Tibial artery (tissue), 4 donors: ENCODE measurements at regions not wholly inside any gene's neighbourhood (a gene's known extent, or its start where the extent isn't known, plus 50 kb on each side); places are given as distances from the start of the nearest gene placed in this dataset.

Experiments used
- DNase-seq, 2 donors: peaks; one replicate each; pipeline ENCODE4 v3.0.0-alpha.2; 2019
- H3K27ac ChIP-seq, 2 donors: fragments of 200-600 bp; sonication (generic) in 1 of 2; 1 replicate in 1 of 2; 2 replicates in 1 of 2; pipeline ENCODE4 v1.5.1; 2018 to 2019; ENCODE audit warnings: mild to moderate bottlenecking in 1 of 2
- H3K27me3 ChIP-seq, 2 donors: fragments of 200-600 bp; sonication (generic) in 1 of 2; one replicate each; pipeline versions ENCODE4 v1.5.1 to v1.6.0; 2016 to 2019
- H3K36me3 ChIP-seq, 3 donors: fragments of 200-600 bp; sonication (generic) in 2 of 3; one replicate each; pipeline ENCODE4 v1.5.1; 2016 to 2019; ENCODE audit warnings: mild to moderate bottlenecking in 2 of 3
- H3K4me1 ChIP-seq, 4 donors: fragments of 200-600 bp; sonication (generic) in 2 of 4; 1 replicate in 3 of 4; 2 replicates in 1 of 4; pipeline ENCODE4 v1.5.1; 2016 to 2019
- H3K4me3 ChIP-seq, 2 donors: fragments of 200-600 bp; sonication (generic) in 1 of 2; 1 replicate in 1 of 2; 2 replicates in 1 of 2; pipeline ENCODE4 v1.5.1; 2018 to 2019; ENCODE audit warnings: mild to moderate bottlenecking in 2 of 2
- H3K9me3 ChIP-seq, 3 donors: fragments of 200-600 bp; sonication (generic) in 1 of 3; one replicate each; pipeline ENCODE4 v1.5.1; 2016 to 2019
- intact Hi-C: fragments of 100-400 bp; cut with DNase I; formaldehyde crosslinking; loops from one replicate; pipeline ENCODE4 v1.15.0; 2023; ENCODE audit warnings: low total_unique reads
- TF ChIP-seq, protein P1 (sequence below), 2 experiments: fragments of 200-600 bp in 1 of 2; fragments of 450-650 bp in 1 of 2; IDR thresholded peaks; one replicate each; pipeline ENCODE4 v1.5.1; 2017 to 2019; ENCODE audit warnings: antibody characterized with exemption in 2 of 2, mild to moderate bottlenecking in 1 of 2, moderate library complexity in 1 of 2

DNA sequence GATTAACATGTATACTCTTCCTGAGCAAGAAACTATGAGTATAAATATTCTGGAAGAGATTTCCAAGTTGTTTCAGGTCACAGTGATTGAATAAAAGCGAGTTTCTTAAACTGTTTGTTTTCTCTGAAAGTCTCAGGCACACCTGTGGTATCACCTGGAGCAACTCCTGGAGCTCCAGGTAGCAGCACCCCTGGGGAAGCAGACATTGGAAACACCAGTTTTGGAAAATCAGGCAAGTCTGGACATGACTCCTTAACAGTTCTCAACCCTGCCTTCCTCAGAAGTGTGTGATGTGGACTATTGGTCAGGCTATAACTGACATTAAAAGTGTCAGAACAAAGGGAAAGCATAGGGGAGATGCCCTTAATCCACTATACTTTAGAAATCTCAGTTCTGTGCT is 217.6 kb upstream of the CNTN1 start:
- H3K27ac ChIP-seq = no peak overlapping the region
- DNase-seq = no peak
- no peaks in the 10 kb centered on the region for H3K4me1 ChIP-seq
- intact Hi-C loops = no loop called here
- no peaks in the 10 kb centered on the region for H3K36me3 ChIP-seq
- H3K9me3 ChIP-seq = no peaks in the 10 kb centered on the region
- TF ChIP-seq, protein P1, sequence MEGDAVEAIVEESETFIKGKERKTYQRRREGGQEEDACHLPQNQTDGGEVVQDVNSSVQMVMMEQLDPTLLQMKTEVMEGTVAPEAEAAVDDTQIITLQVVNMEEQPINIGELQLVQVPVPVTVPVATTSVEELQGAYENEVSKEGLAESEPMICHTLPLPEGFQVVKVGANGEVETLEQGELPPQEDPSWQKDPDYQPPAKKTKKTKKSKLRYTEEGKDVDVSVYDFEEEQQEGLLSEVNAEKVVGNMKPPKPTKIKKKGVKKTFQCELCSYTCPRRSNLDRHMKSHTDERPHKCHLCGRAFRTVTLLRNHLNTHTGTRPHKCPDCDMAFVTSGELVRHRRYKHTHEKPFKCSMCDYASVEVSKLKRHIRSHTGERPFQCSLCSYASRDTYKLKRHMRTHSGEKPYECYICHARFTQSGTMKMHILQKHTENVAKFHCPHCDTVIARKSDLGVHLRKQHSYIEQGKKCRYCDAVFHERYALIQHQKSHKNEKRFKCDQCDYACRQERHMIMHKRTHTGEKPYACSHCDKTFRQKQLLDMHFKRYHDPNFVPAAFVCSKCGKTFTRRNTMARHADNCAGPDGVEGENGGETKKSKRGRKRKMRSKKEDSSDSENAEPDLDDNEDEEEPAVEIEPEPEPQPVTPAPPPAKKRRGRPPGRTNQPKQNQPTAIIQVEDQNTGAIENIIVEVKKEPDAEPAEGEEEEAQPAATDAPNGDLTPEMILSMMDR (IDR thresholded peaks at IDR 0.05) = no peak
- H3K4me3 ChIP-seq = no peak overlapping the region
- no peaks in the 10 kb centered on the region for H3K27me3 ChIP-seq

DNA sequence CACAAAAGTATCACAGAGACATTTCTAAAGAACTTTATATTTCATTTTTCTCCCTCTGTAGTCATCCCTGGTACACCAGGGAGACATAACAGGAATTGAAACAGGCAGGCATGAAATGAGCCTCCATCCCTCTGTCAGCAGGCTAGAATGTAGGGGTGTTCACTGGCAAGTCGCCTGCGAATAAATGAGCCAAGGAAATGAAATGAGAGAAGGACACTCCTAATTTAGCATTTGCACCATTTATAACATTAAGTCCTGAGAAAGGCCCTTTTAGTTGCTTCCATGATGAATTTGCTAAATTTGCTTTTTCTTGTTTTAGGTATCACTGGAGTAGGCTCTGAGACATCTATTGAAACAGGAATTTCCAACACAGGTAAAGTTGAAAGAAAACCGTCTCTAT is 192.4 kb upstream of the CNTN1 start:
- Histone ChIP-seq H3K36me3 (no peaks in the 10 kb centered on the region), H3K4me1 (no peaks in the 10 kb centered on the region), H3K27me3 (no peaks in the 10 kb centered on the region), H3K4me3 (no peak overlapping the region), H3K9me3 (no peaks in the 10 kb centered on the region), H3K27ac (no peak overlapping the region)
- TF ChIP-seq, protein P1 (IDR thresholded peaks at IDR 0.05) = no peak
- DNase-seq = no peak
- intact Hi-C loops = no loop called here

DNA sequence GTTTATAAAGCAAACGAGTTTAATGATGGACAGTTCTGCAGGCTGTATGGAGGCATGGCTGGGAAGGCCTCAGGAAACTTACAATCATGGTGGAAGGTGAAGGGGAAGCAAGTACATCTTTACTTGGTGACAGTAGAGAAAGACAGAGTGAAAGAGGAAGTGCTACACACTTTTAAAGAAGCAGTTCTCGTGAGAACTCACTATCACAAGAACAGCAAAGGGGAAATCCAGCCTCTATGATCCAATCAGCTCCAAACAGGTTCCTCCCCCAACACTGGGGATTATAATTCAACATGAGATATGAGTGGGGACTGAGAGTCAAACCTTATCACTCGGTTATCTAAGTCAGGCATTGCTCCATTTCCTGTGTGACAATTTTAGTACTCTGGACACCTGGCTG is 189.9 kb upstream of the CNTN1 start:
- Histone ChIP-seq H3K27ac (no peak overlapping the region), H3K36me3 (no peaks in the 10 kb centered on the region), H3K4me3 (no peak overlapping the region), H3K4me1 (no peaks in the 10 kb centered on the region), H3K27me3 (no peaks in the 10 kb centered on the region), H3K9me3 (no peaks in the 10 kb centered on the region)
- TF ChIP-seq, protein P1 (IDR thresholded peaks at IDR 0.05) = no peak
- no peak for DNase-seq
- intact Hi-C loops = no loop called here

DNA sequence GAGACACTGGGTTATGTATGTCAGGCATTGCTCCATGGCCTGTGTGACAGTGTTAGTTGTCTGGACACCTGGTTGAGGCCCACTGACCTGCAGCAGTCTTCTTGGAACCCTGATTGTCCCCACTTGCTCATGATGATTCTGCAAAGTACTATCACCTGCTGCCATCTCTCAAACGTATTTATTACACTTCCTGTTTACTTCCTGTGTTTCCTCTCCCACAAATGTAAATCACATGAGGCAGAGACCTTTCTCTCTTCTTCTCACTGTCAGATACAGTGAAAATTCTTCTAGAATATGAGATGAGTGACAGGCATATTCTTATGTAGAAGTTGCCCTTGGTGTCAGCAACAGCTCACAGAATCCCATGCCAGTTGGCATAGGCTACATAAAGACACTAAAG is 186.9 kb upstream of the CNTN1 start:
- TF ChIP-seq, protein P1 (IDR thresholded peaks at IDR 0.05) = no peak
- H3K9me3 ChIP-seq = no peaks in the 10 kb centered on the region
- H3K36me3 ChIP-seq = no peaks in the 10 kb centered on the region
- no peak overlapping the region for H3K4me3 ChIP-seq
- no peaks in the 10 kb centered on the region for H3K27me3 ChIP-seq
- DNase-seq = no peak
- intact Hi-C loops = no loop called here
- no peaks in the 10 kb centered on the region for H3K4me1 ChIP-seq
- H3K27ac ChIP-seq = no peak overlapping the region

DNA sequence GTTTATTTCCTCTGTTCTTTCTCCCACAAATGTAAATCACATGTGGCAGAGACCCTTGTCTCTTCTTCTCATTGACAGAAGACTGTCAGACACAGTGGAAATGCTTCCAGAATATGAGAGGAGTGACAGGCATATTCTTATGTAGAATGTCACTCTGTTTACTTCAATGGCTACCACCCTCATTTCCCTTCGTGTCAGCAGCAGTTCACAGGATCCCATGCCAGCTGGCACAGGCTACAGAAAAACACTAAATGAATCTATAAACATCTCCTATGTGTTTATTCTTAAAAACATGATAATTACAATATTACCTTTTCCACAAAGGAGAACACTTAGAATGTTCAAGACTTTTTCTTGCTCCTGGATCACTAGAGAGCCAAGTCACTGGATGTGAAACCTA is 183.8 kb upstream of the CNTN1 start:
- no peaks in the 10 kb centered on the region for H3K36me3 ChIP-seq
- TF ChIP-seq, protein P1 (IDR thresholded peaks at IDR 0.05) = no peak
- no peaks in the 10 kb centered on the region for H3K27me3 ChIP-seq
- no peak overlapping the region for H3K4me3 ChIP-seq
- no peak for DNase-seq
- H3K4me1 ChIP-seq = no peaks in the 10 kb centered on the region
- H3K9me3 ChIP-seq = no peaks in the 10 kb centered on the region
- intact Hi-C loops = no loop called here
- H3K27ac ChIP-seq = no peak overlapping the region

DNA sequence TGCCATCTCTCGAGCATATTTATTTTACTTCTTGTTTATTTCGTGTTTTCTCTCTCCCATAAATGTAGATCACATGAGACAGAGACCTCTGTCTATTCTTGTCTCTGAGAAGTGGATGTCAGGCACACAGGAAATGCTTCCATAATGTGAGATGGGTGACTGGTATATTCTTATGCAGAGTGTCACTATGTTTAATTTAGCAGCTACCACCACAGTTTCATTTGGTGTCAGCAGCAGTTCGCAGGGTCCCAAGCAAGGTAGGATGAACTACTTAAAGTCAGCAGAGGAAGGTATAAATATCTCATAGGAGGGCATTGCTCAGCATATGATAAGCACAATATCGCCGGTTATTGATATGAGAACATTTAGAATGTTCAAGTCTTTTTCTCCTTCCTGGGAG is 180.9 kb upstream of the CNTN1 start:
- H3K9me3 ChIP-seq = no peaks in the 10 kb centered on the region
- no peak overlapping the region for H3K4me3 ChIP-seq
- H3K4me1 ChIP-seq = no peaks in the 10 kb centered on the region
- no peak for DNase-seq
- TF ChIP-seq, protein P1 (IDR thresholded peaks at IDR 0.05) = no peak
- H3K36me3 ChIP-seq = no peaks in the 10 kb centered on the region
- H3K27ac ChIP-seq = no peak overlapping the region
- intact Hi-C loops = no loop called here
- no peaks in the 10 kb centered on the region for H3K27me3 ChIP-seq
